Middle frontal gyrus (tissue), 1 donor: ENCODE measurements at regions not wholly inside any gene's neighbourhood (a gene's known extent, or its start where the extent isn't known, plus 50 kb on each side); places are given as distances from the start of the nearest gene placed in this dataset.

Experiments
- DNase-seq: peaks from one replicate; pipeline ENCODE4 v3.0.0-alpha.2; 2015; ENCODE audit warnings: low spot score; ENCODE audit errors: extremely low spot score

GRCh38 chr6:18668994-18669393 lies 281.8 kb downstream of the RNF144B start:
- DNase-seq: no peak

GRCh38 chr6:18672852-18673251 lies 285.7 kb downstream of the RNF144B start:
- no peak for DNase-seq

GRCh38 chr6:18674346-18674745 lies 287.2 kb downstream of the RNF144B start:
- DNase-seq: no peak

- DNase-seq: no peak
Measured at GRCh38 chr6:18675881-18676280, 288.7 kb downstream of the RNF144B start.

GRCh38 chr6:18676548-18676947 lies 289.4 kb downstream of the RNF144B start:
- no peak for DNase-seq

GRCh38 chr6:18680842-18681241 lies 293.7 kb downstream of the RNF144B start:
- DNase-seq: no peak

- no peak for DNase-seq
Measured at GRCh38 chr6:18681832-18682503, 294.8 kb downstream of the RNF144B start.

- DNase-seq: no peak
Measured at GRCh38 chr6:18684343-18684742, 297.2 kb downstream of the RNF144B start.

GRCh38 chr6:18692929-18693685 lies 306.0 kb downstream of the RNF144B start:
- no peak for DNase-seq

GRCh38 chr6:18693881-18694280 lies 306.7 kb downstream of the RNF144B start:
- no peak for DNase-seq

- no peak for DNase-seq
Measured at GRCh38 chr6:18703546-18703945, 316.4 kb downstream of the RNF144B start.

- no peak for DNase-seq
Measured at GRCh38 chr6:18707714-18708439, 320.7 kb downstream of the RNF144B start.

GRCh38 chr6:18712595-18712994 lies 325.4 kb downstream of the RNF144B start:
- no peak for DNase-seq

- DNase-seq: no peak
Measured at GRCh38 chr6:18720075-18720474, 332.9 kb downstream of the RNF144B start.

GRCh38 chr6:18724056-18724455 lies 336.9 kb downstream of the RNF144B start:
- DNase-seq: no peak

GRCh38 chr6:18725449-18725848 lies 338.3 kb downstream of the RNF144B start:
- no peak for DNase-seq

- no peak for DNase-seq
Measured at GRCh38 chr6:18733921-18734550, 346.9 kb downstream of the RNF144B start.

GRCh38 chr6:18741741-18742140 lies 354.6 kb downstream of the RNF144B start:
- DNase-seq: no peak

GRCh38 chr6:18742406-18742805 lies 355.3 kb downstream of the RNF144B start:
- DNase-seq: no peak

GRCh38 chr6:18746727-18747126 lies 359.6 kb downstream of the RNF144B start:
- no peak for DNase-seq

GRCh38 chr6:18748314-18748713 lies 361.2 kb downstream of the RNF144B start:
- no peak for DNase-seq
